K562 (cell line): ENCODE measurements at regions not wholly inside any gene's neighbourhood (a gene's known extent, or its start where the extent isn't known, plus 50 kb on each side); places are given as distances from the start of the nearest gene placed in this dataset.

Source experiments
- CHD2 ChIP-seq: IDR thresholded peaks from 2 replicates; pipeline ENCODE4 v1.6.1; 2011; ENCODE audit warnings: low read depth, low read length
- CTCF ChIP-seq, 3 experiments: IDR thresholded peaks in 2 of 3; conservative IDR thresholded peaks in 1 of 3; 2 replicates each; pipeline ENCODE4 v1.5.1; 2011 to 2012; ENCODE audit warnings: low read length in 3 of 3, mild to moderate bottlenecking in 3 of 3, control low read depth in 2 of 3, improper control_type of control experiment in 1 of 3, inconsistent platforms in 1 of 3, low read depth in 1 of 3, mixed read lengths in 1 of 3, moderate library complexity in 1 of 3; ENCODE audit not compliant: insufficient read depth in 2 of 3
- KHSRP ChIP-seq: fragments of 450-650 bp; IDR thresholded peaks from 2 replicates; pipeline ENCODE4 v1.6.1; 2017
- POLR2AphosphoS5 ChIP-seq: IDR thresholded peaks from 2 replicates; pipeline ENCODE4 v1.6.1; 2011; ENCODE audit warnings: mild to moderate bottlenecking, low read depth, low read length, moderate library complexity; ENCODE audit not compliant: control insufficient read depth, insufficient read depth
- RB1 ChIP-seq: fragments of 450-650 bp; IDR thresholded peaks from 2 replicates; pipeline ENCODE4 v1.6.1; 2017; ENCODE audit warnings: low read depth, mild to moderate bottlenecking

GRCh38 chr13:82947683-82948082 is 934.6 kb downstream of the SLITRK1 start:
- no peak for TF ChIP-seq RB1
- no peak for TF ChIP-seq CTCF (IDR thresholded peaks at IDR 0.05 in 2 of 3, conservative IDR thresholded peaks at IDR 0.05 in 1 of 3; ENCODE audit: insufficient read depth in 2 of 3, low read depth in 1 of 3, low read length in 3 of 3)
- TF ChIP-seq CHD2, result no peak
- no peak for TF ChIP-seq POLR2AphosphoS5
- TF ChIP-seq KHSRP, result no peak
